Renal cortex interstitium (tissue), 11 donors: ENCODE measurements at regions not wholly inside any gene's neighbourhood (a gene's known extent, or its start where the extent isn't known, plus 50 kb on each side); places are given as distances from the start of the nearest gene placed in this dataset.
"Not testable (repeated sequence)": the region's sequence is repeated elsewhere in the genome, so short reads cannot be mapped to it uniquely, and the experiment has no call there.

Experiments used
- DNase-seq, 11 donors: peaks; one replicate each; pipeline ENCODE4 v3.0.0-alpha.2; 2013; ENCODE audit warnings: low read depth in 9 of 11, low spot score in 4 of 11; ENCODE audit errors: extremely low read depth in 1 of 11

DNA sequence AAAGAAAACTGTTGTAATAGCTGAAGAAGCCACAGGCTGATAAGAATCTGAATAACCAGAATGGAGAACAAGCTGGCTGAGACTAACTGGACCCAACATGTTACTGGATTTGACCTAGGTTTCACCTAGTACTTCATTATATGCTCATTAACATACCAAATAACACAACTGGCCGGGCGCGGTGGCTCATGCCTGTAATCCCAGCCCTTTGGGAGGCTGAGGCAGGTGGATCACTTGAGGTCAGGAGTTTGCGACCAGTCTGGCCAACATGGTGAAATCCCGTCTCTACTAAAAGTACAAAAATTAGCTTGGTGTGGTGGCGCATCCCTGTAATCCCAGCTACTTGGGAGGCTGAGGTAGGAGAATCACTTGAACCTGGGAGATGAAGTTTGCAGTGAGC, 127.1 kb upstream of the FERD3L start:
- not testable (repeated sequence) for DNase-seq

DNA sequence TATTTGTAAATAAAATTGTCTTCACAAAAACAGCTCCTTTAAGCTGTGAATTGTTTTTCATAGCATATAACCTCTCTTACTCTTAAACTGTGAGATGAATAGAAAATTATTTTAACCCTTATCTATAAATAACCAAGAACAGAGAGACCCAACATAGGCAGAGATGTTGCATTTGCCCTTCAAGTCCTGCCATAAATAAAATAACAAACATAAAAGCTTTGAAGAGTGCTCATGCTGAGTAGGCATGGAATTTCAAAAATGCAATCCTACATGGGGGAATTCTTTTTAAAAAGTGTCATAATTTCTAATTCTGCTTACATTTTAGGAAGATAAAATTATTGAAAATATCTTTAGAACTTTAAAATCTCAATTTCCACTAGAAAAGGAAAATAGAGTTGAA, 124.1 kb upstream of the FERD3L start:
- no peak for DNase-seq

GRCh38 chr7:19268737-19269136, 123.5 kb upstream of the FERD3L start:
- no peak for DNase-seq

- DNase-seq, result no peak
These were observed 117.6 kb upstream of the FERD3L start for GRCh38 chr7:19262826-19263225.

- DNase-seq, result no peak
These were observed 104.1 kb upstream of the FERD3L start for GRCh38 chr7:19249281-19249680.

GRCh38 chr7:19248681-19249080, 103.5 kb upstream of the FERD3L start:
- no peak for DNase-seq

DNA sequence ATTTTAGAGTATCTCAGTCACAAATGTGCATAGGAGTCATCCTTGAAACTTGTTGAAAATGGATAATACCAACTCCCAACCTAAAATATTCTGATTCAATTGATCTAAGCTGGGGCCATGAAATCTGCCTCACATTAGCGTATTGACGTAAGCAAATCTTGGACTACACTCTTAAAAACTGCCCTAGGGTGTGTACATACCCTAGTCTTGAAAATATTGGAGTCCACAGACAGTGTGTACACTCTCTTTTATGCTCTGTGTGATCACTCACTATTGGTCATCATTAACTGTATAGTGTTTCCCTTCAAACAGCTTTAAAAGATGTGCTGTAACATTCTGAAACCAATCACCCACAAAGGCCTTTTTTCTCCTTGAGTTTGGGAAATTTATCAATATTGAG, 102.9 kb upstream of the FERD3L start:
- DNase-seq, result no peak

DNA sequence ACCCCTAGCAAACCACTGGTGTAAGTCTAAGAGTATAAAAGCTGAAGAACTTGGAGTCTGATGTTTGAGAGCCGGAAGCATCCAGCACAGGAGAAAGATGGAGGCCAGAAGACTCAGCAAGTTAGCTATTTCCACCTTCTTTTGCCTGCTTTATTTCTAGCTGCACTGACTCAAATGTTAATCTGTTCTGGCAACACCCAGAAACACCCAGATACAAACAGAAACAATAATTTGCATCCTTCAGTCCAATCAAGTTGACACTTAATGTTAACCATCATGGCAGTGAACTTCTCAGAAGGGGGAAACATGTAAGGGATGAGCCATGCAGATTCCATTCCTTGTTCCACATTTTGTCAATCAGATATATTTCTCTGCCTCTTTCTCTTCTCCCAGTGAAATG, 101.8 kb upstream of the FERD3L start:
- DNase-seq, result no peak

GRCh38 chr7:19242246-19242645, 97.0 kb upstream of the FERD3L start:
- DNase-seq, result no peak

GRCh38 chr7:19239951-19240350, 94.7 kb upstream of the FERD3L start:
- DNase-seq, result no peak

DNA sequence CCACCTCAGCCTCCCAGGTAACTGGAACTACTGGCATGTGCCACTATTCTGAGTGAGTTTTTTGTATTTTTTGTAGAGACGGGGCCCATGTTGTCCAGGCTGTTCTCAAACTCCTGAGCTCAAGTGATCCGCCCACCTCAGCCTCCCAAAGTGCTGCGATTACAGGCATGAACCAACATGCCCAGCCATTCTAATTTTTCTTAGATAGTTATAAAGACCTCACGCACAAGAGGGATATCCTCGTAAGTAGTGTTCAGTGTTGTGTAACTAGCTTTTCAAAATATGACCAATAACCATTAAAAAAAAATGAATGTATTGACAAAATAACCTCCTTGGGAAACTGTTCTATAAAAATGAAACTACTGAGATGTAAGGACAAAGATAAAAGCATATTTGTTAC, 90.5 kb upstream of the FERD3L start:
- DNase-seq, result no peak

DNA sequence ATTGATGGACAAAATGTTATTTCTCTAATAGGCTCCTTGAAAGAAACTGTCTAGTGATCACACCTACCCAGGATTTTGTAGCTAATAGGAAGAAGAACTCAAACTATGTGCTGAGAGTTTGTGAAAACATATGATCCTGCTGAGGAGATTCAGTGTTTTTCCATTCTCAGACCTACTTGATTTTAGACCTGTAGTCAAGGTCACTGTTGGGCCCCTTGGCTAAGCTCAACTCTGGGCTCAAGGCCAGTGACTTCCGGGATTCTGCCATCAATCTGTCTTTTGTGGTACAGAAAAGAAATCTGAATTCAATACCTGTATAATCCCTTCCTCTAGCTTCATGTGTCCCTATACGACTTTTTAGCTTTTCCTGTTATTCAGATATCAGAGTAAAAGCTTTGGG, 79.7 kb upstream of the FERD3L start:
- DNase-seq, result no peak

DNA sequence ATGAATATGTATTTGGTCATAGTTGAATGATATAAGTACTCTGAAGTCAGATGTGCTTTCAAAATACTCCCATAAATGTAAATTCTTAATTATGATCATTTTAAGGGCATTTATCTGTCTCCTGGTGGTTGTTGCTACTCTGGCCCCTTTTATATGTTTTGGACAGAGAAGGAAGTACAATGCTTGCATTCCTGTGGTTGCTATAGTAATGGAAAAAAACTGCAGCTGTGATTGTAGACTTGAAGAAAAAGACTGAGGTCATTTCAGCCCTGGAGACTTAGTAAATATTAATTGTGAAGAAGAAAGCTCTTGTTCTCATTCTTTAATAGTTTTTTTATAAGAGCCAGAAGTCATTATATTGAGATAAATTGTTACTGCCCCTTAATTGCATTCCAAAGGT, 70.2 kb upstream of the FERD3L start:
- peak in 10 of 11 donors; percentile 25 to 78 (median 50) for DNase-seq

DNA sequence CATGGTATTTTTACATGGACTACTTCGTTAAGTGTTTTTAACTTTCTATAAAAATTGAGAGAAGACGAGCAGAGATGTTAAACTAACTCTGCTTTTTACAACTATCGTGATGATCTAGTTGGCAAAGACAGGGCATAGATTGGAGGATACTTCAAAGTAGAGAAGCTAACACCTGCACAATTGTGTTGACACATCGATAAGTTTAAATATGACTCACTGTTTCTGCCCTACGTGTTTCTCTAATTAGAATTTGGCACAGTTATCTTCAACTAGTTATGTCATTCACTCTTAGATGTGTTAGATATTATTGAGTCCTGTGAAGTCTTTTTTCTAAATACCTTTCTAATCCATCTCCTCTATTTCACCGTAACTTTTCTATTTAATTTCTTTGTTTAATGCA, 68.5 kb upstream of the FERD3L start:
- no peak for DNase-seq

DNA sequence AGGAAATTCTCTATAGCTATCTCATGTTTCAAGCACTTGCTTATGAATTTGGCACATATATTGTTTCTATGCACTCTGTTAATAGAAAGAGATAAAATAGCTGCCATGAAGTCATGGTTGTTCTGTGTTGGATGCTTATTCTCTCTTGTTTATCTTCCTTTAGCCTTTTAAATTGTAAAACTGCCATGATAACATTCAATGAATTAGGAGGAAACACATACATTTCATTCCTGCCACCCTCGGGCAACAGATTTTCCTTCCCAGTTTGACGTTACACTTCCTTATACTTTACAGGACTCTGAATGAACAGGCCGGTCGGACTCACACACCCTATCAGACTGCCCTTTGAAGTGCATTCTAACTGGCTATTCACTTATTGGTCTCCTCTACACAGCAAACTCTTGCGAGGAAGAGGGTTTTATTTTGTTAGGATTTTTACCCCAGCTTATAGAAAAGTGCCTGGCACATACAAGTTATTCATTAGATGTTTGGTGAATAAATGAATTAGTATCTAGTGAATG, 65.7 kb upstream of the FERD3L start:
- DNase-seq, result no peak

DNA sequence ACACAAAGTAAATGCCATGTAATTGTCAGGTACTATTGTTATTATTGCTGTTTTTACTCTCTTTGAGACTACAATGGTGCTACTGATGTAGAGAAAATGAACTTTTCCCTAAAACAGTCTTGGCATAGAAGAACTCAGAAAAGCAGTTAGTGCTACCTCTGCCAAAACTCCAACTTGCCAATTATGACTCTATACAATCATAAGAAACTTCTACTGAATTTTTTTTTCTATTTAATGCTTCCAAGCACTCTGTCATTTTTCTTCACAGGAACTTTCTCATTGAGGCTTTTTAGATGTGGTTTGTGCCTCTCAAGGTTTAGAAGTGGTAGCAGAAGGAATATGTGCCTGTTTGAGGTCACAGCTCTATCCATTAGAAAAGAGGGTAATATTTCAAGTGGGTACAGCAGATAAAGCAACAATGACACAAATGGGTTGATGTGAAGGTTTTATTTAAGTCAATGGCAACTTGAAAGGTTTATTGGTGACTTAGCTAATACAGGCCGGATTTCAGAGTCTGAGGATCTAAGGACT, 64.0 kb upstream of the FERD3L start:
- DNase-seq, result no peak

DNA sequence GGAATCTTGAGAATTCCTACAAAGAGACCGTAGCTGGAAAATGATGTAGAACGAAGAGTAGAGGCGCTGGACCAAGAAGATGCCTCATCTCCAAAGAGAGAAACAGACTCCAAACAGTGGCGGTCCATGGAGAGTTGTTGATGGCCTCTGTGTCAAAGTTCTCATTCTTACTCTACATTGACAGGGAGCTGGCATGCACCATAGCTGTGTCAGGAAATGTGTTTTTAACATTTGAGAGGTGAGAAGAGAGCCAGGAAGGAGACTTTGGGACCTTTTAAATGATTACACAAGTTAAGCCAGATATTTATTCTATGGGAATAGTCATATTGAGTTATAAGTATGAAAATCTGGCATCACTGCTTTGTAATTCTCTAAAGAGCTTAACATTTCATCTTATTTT, 61.5 kb upstream of the FERD3L start:
- DNase-seq, result no peak

DNA sequence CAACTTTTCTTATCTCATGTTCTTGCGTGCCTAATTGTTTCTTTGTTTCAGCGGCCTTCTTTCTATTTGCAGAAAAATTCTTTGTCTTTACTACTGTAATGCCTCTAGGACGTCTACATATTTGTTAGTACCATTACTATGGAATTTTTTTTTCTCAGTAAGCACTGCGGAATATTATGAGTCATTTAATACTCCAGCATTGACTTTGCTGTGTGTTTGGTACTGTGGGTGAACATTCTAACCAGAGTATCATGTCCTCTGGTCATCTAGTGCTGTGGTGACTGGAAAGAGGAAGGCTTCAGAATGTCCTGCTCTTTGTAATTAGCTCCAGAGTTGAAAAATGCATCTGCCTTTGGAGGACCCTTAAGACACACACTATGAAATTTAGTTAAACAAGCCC, 58.5 kb upstream of the FERD3L start:
- no peak for DNase-seq

DNA sequence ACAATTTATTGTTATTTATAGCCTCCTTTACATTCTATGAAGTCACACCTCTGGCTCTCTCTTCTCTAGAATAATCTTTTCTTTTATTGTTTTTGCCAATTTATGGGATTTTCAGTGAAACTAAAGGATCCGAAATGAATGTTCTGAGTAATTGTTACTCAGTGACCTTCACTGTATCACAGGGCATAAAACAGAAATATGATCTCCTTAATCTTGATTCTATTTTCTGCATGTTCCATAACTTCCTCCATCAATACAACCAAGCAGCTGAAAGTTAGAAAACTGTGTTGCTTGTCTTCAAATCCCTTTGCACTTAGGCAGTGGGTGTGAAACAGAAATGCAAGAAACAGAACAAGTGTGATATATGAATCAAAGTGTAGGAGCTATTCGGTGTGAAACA, 57.4 kb upstream of the FERD3L start:
- no peak for DNase-seq
